PC-9 (cell line): ENCODE measurements at regions not wholly inside any gene's neighbourhood (a gene's known extent, or its start where the extent isn't known, plus 50 kb on each side); places are given as distances from the start of the nearest gene placed in this dataset.

ENCODE experiments used
- BruUV-seq: library from RNA; stranded (reverse); fragments of 400-500 nt; replicated peaks from 2 replicates; lab custom pipeline; 2021; lab: Mats Ljungman, UMichigan
- CTCF ChIA-PET: fragments of 300-600 bp; sonication (Branson Sonifier 250); formaldehyde crosslinking; loops from one replicate; lab custom pipeline; 2022; ENCODE audit warnings: antibody characterized with exemption; lab: Charles Lee
- POLR2A ChIA-PET: fragments of 300-600 bp; sonication (Branson Sonifier 250); formaldehyde crosslinking; loops from one replicate; lab custom pipeline; 2022; ENCODE audit warnings: antibody characterized with exemption; ENCODE audit not compliant: unreplicated experiment; lab: Charles Lee
- DNase-seq, 2 experiments: peaks; one replicate each; pipeline versions ENCODE4 v3.0.0 to v3.0.0-alpha.2; 2015 to 2022; ENCODE audit warnings: mixed read lengths in 1 of 2
- H2AFZ ChIP-seq: fragments of 200-600 bp; sonication (generic); 2 replicates; pipeline ENCODE4 v1.8.1; 2017; ENCODE audit warnings: antibody characterized with exemption
- H3F3A ChIP-seq: fragments of 200-600 bp; sonication (generic); 2 replicates; pipeline ENCODE4 v1.8.1; 2017; ENCODE audit warnings: antibody characterized with exemption, mild to moderate bottlenecking, low read depth; ENCODE audit not compliant: insufficient read depth
- H3K27ac ChIP-seq: fragments of 200-600 bp; sonication (generic); 2 replicates; pipeline ENCODE4 v1.6.1; 2016; ENCODE audit warnings: mixed run types
- H3K27me3 ChIP-seq: fragments of 200-600 bp; sonication (generic); 2 replicates; pipeline ENCODE4 v1.6.1; 2016; ENCODE audit warnings: low read depth, mixed run types; ENCODE audit not compliant: insufficient read depth
- H3K36me3 ChIP-seq: fragments of 200-600 bp; sonication (generic); 2 replicates; pipeline ENCODE4 v1.6.1; 2016; ENCODE audit warnings: low read depth, mixed run types
- H3K4me1 ChIP-seq: fragments of 200-600 bp; sonication (generic); replicated peaks from 2 replicates; pipeline ENCODE4 v1.6.1; 2016; ENCODE audit warnings: mixed run types; ENCODE audit not compliant: insufficient read depth
- H3K4me2 ChIP-seq: fragments of 200-600 bp; sonication (generic); 2 replicates; pipeline ENCODE4 v1.6.1; 2017; ENCODE audit warnings: mixed run types
- H3K4me3 ChIP-seq: fragments of 200-600 bp; sonication (generic); 2 replicates; pipeline ENCODE4 v1.6.1; 2016; ENCODE audit warnings: mixed run types
- H3K79me2 ChIP-seq: fragments of 200-600 bp; sonication (generic); 2 replicates; pipeline ENCODE4 v1.6.1; 2017; ENCODE audit warnings: low read depth, mixed run types
- H3K9me2 ChIP-seq: fragments of 200-600 bp; sonication (generic); 2 replicates; pipeline ENCODE4 v1.8.1; 2017; ENCODE audit warnings: mild to moderate bottlenecking; ENCODE audit not compliant: insufficient read depth
- H3K9me3 ChIP-seq: fragments of 200-600 bp; sonication (generic); 2 replicates; pipeline ENCODE4 v1.8.1; 2016; ENCODE audit warnings: low read depth; ENCODE audit not compliant: insufficient read depth
- H4K20me1 ChIP-seq: fragments of 200-600 bp; sonication (generic); 2 replicates; pipeline ENCODE4 v1.8.1; 2017; ENCODE audit not compliant: insufficient read depth
- EZH2 ChIP-seq: fragments of 200-600 bp; sonication (generic); IDR thresholded peaks from 2 replicates; pipeline ENCODE4 v1.8.0; 2017; ENCODE audit warnings: antibody characterized with exemption, low read depth
- intact Hi-C: fragments of 100-400 bp; cut with micrococcal nuclease; formaldehyde crosslinking; loops from one replicate; pipeline ENCODE4 v1.10.0; 2022; ENCODE audit not compliant: unreplicated experiment
- TF ChIP-seq, protein P1 (sequence below): fragments of 200-600 bp; sonication (generic); conservative IDR thresholded peaks from 2 replicates; pipeline ENCODE4 v1.6.1; 2017; ENCODE audit warnings: mixed run types, antibody characterized with exemption, mild to moderate bottlenecking, moderate library complexity

DNA sequence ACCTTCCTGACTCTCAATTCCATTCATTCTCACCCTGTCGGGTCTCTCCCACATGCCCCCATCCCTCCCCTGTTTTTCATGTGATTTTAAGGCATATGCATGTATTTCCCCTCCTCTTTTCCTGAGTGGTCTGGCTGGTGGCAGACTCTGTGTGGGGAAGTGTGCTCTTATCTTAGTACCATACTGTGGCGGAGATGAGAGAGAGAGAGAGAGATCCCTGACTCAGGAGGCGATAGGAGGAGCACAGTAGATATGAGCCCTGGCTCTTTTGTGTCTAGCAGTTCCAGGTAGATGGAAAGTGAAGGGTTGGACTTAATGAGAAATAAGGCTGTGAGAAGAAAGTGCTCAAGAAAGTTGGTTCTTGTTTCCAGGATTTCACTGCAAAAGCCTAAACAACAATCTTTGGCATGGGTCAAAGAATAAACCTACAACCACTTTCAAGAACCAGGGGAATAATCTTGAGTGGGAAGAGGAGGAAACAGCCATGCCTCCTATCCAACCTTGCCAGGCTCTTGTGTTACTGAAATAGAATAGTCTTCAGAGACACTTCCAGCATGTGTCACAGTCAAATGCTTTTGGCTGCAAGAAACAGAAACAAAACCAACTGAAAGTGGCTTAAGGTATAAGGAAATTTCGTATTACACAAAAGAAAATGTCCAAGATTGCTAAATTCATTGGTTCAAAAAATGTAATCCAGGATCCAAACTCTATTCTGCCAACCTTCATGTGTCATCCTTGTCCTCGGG lies 123.8 kb upstream of the MYLIP start:
- TF ChIP-seq, protein P1, sequence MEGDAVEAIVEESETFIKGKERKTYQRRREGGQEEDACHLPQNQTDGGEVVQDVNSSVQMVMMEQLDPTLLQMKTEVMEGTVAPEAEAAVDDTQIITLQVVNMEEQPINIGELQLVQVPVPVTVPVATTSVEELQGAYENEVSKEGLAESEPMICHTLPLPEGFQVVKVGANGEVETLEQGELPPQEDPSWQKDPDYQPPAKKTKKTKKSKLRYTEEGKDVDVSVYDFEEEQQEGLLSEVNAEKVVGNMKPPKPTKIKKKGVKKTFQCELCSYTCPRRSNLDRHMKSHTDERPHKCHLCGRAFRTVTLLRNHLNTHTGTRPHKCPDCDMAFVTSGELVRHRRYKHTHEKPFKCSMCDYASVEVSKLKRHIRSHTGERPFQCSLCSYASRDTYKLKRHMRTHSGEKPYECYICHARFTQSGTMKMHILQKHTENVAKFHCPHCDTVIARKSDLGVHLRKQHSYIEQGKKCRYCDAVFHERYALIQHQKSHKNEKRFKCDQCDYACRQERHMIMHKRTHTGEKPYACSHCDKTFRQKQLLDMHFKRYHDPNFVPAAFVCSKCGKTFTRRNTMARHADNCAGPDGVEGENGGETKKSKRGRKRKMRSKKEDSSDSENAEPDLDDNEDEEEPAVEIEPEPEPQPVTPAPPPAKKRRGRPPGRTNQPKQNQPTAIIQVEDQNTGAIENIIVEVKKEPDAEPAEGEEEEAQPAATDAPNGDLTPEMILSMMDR = no peak
- TF ChIP-seq EZH2 = no peak
- Histone ChIP-seq H3K27ac (no peak overlapping the region), H3K27me3 (peaks cover 76% of the 10 kb centered on the region), H3K9me3 (no peaks in the 10 kb centered on the region), H2AFZ (no peak overlapping the region), H3K36me3 (no peaks in the 10 kb centered on the region), H3F3A (no peaks in the 10 kb centered on the region), H4K20me1 (no peaks in the 10 kb centered on the region), H3K4me2 (no peak overlapping the region), H3K9me2 (no peaks in the 10 kb centered on the region), H3K4me3 (no peak overlapping the region), H3K79me2 (no peaks in the 10 kb centered on the region), H3K4me1 (no peaks in the 10 kb centered on the region)
- no peak for DNase-seq
- no TSS peak for BruUV-seq
- ChIA-PET POLR2A (no interaction called here), CTCF (interaction anchor here (0.6 kb wide), 1 partner anchor 281 kb away, joined by 11 read pairs; no protein-coding TSS in a partner anchor)
- intact Hi-C loops = no loop called here

- no peaks in the 10 kb centered on the region for H3K9me2 ChIP-seq
- POLR2A ChIA-PET = no interaction called here
- no peaks in the 10 kb centered on the region for H3K79me2 ChIP-seq
- no peak overlapping the region for H3K4me3 ChIP-seq
- H3K36me3 ChIP-seq = no peaks in the 10 kb centered on the region
- H3K27me3 ChIP-seq = peaks cover 90% of the 10 kb centered on the region
- intact Hi-C loops = no loop called here
- no peaks in the 10 kb centered on the region for H4K20me1 ChIP-seq
- no peak overlapping the region for H3K4me2 ChIP-seq
- no peak overlapping the region for H3K27ac ChIP-seq
- DNase-seq = no peak
- H3F3A ChIP-seq = no peaks in the 10 kb centered on the region
- TF ChIP-seq, protein P1 = no peak
- no peak for TF ChIP-seq EZH2
- H3K9me3 ChIP-seq = no peaks in the 10 kb centered on the region
- no peak overlapping the region for H2AFZ ChIP-seq
- BruUV-seq = no TSS peak
- no peaks in the 10 kb centered on the region for H3K4me1 ChIP-seq
- CTCF ChIA-PET = no interaction called here
These were observed 125.7 kb upstream of the MYLIP start for GRCh38 chr6:16003197-16003491.

DNA sequence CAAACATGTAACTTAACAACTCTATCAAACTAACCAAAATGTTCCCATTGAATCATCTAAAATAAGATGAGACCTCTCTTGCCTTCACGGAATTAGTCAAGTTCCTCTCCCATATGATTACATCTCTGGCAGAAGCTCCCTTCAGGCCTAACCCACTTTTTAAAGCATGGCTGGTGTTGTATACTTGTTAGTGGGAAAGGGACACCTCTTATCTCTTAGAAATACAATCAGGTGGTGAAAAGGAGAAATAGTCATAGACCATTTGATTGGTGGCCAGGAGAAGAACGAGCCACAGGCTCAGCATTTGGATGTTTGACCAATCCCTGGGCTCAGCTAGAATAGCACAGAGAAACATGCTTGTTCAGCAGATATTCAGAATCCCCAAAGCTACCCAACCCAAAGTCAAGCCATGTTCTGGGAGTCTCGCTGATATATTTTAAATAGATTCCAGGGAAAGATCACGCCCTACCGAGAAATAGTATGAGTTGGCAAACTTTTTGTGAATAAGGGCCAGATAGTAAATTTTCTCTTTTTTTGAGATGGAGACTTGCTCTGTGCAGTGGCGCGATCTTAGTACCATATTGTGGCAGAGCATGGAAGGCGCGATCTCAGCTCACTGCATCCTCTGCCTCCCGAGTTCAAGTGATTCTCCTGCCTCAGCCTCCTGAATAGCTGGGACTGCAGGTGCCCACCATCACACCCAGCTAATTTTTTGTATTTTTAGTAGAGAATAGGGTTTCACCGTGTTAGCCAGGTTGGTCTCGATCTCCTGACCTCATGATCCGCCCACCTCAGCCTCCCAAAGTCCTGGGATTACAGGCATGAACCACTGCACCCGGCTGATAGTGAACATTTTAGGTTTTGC lies 126.3 kb upstream of the MYLIP start:
- H3K27ac ChIP-seq = no peak overlapping the region
- intact Hi-C loops = no loop called here
- no peaks in the 10 kb centered on the region for H3K9me2 ChIP-seq
- H3K4me2 ChIP-seq = no peak overlapping the region
- no TSS peak for BruUV-seq
- no peaks in the 10 kb centered on the region for H3K79me2 ChIP-seq
- no peak overlapping the region for H2AFZ ChIP-seq
- ChIA-PET CTCF (no interaction called here), POLR2A (no interaction called here)
- no peaks in the 10 kb centered on the region for H3K4me1 ChIP-seq
- H3K36me3 ChIP-seq = no peaks in the 10 kb centered on the region
- no peaks in the 10 kb centered on the region for H4K20me1 ChIP-seq
- TF ChIP-seq, protein P1 = no peak
- no peak for TF ChIP-seq EZH2
- H3K27me3 ChIP-seq = peaks cover 91% of the 10 kb centered on the region
- no peak for DNase-seq
- H3F3A ChIP-seq = no peaks in the 10 kb centered on the region
- H3K4me3 ChIP-seq = no peak overlapping the region
- H3K9me3 ChIP-seq = no peaks in the 10 kb centered on the region
